ENCODE measurements at regions not wholly inside any gene's neighbourhood (a gene's known extent, or its start where the extent isn't known, plus 50 kb on each side); places are given as distances from the start of the nearest gene placed in this dataset.

- no peak overlapping the region for H3K4me3 ChIP-seq (ENCODE audit: low read length)
- DNase-seq (ENCODE audit: low read depth): no peak
- TF ChIP-seq, protein P1, sequence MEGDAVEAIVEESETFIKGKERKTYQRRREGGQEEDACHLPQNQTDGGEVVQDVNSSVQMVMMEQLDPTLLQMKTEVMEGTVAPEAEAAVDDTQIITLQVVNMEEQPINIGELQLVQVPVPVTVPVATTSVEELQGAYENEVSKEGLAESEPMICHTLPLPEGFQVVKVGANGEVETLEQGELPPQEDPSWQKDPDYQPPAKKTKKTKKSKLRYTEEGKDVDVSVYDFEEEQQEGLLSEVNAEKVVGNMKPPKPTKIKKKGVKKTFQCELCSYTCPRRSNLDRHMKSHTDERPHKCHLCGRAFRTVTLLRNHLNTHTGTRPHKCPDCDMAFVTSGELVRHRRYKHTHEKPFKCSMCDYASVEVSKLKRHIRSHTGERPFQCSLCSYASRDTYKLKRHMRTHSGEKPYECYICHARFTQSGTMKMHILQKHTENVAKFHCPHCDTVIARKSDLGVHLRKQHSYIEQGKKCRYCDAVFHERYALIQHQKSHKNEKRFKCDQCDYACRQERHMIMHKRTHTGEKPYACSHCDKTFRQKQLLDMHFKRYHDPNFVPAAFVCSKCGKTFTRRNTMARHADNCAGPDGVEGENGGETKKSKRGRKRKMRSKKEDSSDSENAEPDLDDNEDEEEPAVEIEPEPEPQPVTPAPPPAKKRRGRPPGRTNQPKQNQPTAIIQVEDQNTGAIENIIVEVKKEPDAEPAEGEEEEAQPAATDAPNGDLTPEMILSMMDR (conservative IDR thresholded peaks at IDR 0.05; ENCODE audit: low read length): no peak
Measured at GRCh38 chrX:1778817-1779216, 164.0 kb downstream of the ASMT start.

- TF ChIP-seq, protein P1 (conservative IDR thresholded peaks at IDR 0.05; ENCODE audit: low read length): no peak
- no peak for DNase-seq (ENCODE audit: low read depth)
- no peak overlapping the region for H3K4me3 ChIP-seq (ENCODE audit: low read length)
Measured at GRCh38 chrX:1779626-1780025, 164.8 kb downstream of the ASMT start.

- no peak for DNase-seq (ENCODE audit: low read depth)
- TF ChIP-seq, protein P1 (conservative IDR thresholded peaks at IDR 0.05; ENCODE audit: low read length): no peak
Measured at GRCh38 chrX:1781766-1782165, 166.9 kb downstream of the ASMT start.

DNA sequence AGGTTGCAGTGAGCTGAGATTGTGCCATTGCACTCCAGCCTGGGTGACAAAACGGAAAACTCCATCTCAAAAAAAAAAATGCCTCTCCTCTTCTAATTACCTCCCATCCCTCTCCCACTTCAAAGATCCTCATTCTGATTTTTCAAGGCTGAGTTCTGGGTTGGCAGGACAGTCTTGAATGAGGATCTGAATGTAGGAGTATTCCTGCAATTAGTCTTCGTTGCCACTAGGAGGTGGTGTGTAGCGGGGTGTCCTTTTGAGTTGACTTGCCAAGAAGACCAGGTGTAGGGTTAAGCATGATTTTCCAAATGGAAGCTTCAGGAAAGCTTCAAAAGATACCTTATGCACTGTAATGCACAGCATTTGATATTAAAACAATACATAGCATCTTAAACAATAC lies 169.9 kb downstream of the ASMT start:
- no peak overlapping the region for H3K4me3 ChIP-seq (ENCODE audit: low read length)
- TF ChIP-seq, protein P1 (conservative IDR thresholded peaks at IDR 0.05; ENCODE audit: low read length): no peak; the same call in 1 of the 2 replicates
- no peak for DNase-seq (ENCODE audit: low read depth)

More at GRCh38 chrX:1781766-1782165, 166.9 kb downstream of the ASMT start:
- H3K4me3 ChIP-seq (ENCODE audit: low read length): no peak overlapping the region

- DNase-seq (ENCODE audit: low read depth): no peak
- TF ChIP-seq, protein P1 (conservative IDR thresholded peaks at IDR 0.05; ENCODE audit: low read length): no peak
- H3K4me3 ChIP-seq (ENCODE audit: low read length): no peak overlapping the region
Measured at GRCh38 chrX:1788300-1788911, 173.5 kb downstream of the ASMT start.

- DNase-seq (ENCODE audit: low read depth): no peak
- H3K4me3 ChIP-seq (ENCODE audit: low read length): no peak overlapping the region
- TF ChIP-seq, protein P1 (conservative IDR thresholded peaks at IDR 0.05; ENCODE audit: low read length): no peak
Measured at GRCh38 chrX:1792636-1793035, 177.8 kb downstream of the ASMT start.

- DNase-seq (ENCODE audit: low read depth): no peak
- TF ChIP-seq, protein P1 (conservative IDR thresholded peaks at IDR 0.05; ENCODE audit: low read length): no peak
- no peak overlapping the region for H3K4me3 ChIP-seq (ENCODE audit: low read length)
Measured at GRCh38 chrX:1794586-1794985, 179.7 kb downstream of the ASMT start.

Data from AG10803 (cell line).